ENCODE measurements at regions not wholly inside any gene's neighbourhood (a gene's known extent, or its start where the extent isn't known, plus 50 kb on each side); places are given as distances from the start of the nearest gene placed in this dataset.

DNA sequence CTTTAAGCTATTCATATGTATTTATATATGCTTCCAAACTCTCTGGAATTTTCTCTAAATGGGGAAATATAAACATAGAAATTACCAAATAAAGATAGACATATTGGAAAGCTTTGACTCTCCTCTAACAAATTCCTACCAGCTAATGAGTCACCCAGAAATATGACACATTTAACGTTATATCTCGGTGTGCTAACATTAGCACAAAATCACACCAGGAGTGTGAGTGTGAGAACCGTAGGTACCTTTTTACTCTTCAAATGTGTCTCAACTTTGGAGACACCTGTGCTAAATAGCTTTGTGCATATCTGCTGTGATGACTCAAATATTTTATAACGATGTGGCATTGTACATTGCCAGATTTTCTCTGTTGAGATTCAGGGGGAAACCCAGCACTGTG lies 714.4 kb downstream of the METTL15 start:
- TF ChIP-seq POLR2A (IDR thresholded peaks at IDR 0.05; ENCODE audit: low read depth, low read length) (no peak), TAF1 (IDR thresholded peaks at IDR 0.05; ENCODE audit: borderline replicate concordance, low read depth, low read length) (no peak), POLR2AphosphoS5 (IDR thresholded peaks at IDR 0.05; ENCODE audit: low read depth, low read length) (no peak)
